HAP-1 (cell line): ENCODE measurements at regions not wholly inside any gene's neighbourhood (a gene's known extent, or its start where the extent isn't known, plus 50 kb on each side); places are given as distances from the start of the nearest gene placed in this dataset.
A peak's percentile ranks its signal among the peaks of the same experiment; 100 is the strongest.

Experiments used
- DNase-seq, 2 experiments: peaks; one replicate each; pipeline ENCODE4 v3.0.0-alpha.2; 2016 to 2020; ENCODE audit warnings: low spot score in 2 of 2
- H3K27me3 ChIP-seq: fragments of 250-450 bp; sonication (Bioruptor Pico); 2 replicates; pipeline ENCODE4 v1.5.1; 2020; ENCODE audit warnings: low read depth, mild to moderate bottlenecking, moderate library complexity
- H3K36me3 ChIP-seq: fragments of 250-450 bp; sonication (Bioruptor Pico); replicated peaks from 2 replicates; pipeline ENCODE4 v1.5.1; 2020; ENCODE audit warnings: mild to moderate bottlenecking
- H3K4me1 ChIP-seq: fragments of 250-450 bp; sonication (Bioruptor Pico); 2 replicates; pipeline ENCODE4 v1.5.1; 2020; ENCODE audit warnings: mild to moderate bottlenecking
- H3K4me3 ChIP-seq: fragments of 250-450 bp; sonication (Bioruptor Pico); 2 replicates; pipeline ENCODE4 v1.5.1; 2020; ENCODE audit warnings: mild to moderate bottlenecking, moderate library complexity
- H3K9me3 ChIP-seq: fragments of 250-450 bp; sonication (Bioruptor Pico); 2 replicates; pipeline ENCODE4 v1.5.1; 2020; ENCODE audit warnings: mild to moderate bottlenecking, moderate library complexity
- in situ Hi-C: fragments of 300-500 bp; cut with MboI; formaldehyde crosslinking; loops from 3 replicates; pipeline ENCODE4 v1.14.3; 2020; ENCODE audit warnings: low sequenced_read_pairs, inconsistent platforms, mixed read lengths

GRCh38 chr2:156191527-156191926 is 141.0 kb downstream of the NR4A2 start:
- H3K4me1 ChIP-seq, result peaks cover 31% of the 10 kb centered on the region
- peak; percentile 34 to 57 for DNase-seq
- no peak overlapping the region for H3K4me3 ChIP-seq
- H3K27me3 ChIP-seq, result no peaks in the 10 kb centered on the region
- in situ Hi-C loops, result no loop called here
- no peaks in the 10 kb centered on the region for H3K36me3 ChIP-seq
- H3K9me3 ChIP-seq, result no peaks in the 10 kb centered on the region

GRCh38 chr2:156190517-156190916 is 142.0 kb downstream of the NR4A2 start:
- Histone ChIP-seq H3K36me3 (no peaks in the 10 kb centered on the region), H3K27me3 (no peaks in the 10 kb centered on the region), H3K9me3 (no peaks in the 10 kb centered on the region), H3K4me1 (peaks cover 31% of the 10 kb centered on the region), H3K4me3 (no peak overlapping the region)
- in situ Hi-C loops, result no loop called here
- no peak for DNase-seq

- no peaks in the 10 kb centered on the region for H3K9me3 ChIP-seq
- no peak overlapping the region for H3K4me3 ChIP-seq
- H3K36me3 ChIP-seq, result no peaks in the 10 kb centered on the region
- in situ Hi-C loops, result no loop called here
- H3K4me1 ChIP-seq, result peaks cover 31% of the 10 kb centered on the region
- no peak for DNase-seq
- no peaks in the 10 kb centered on the region for H3K27me3 ChIP-seq
Measured at GRCh38 chr2:156189584-156189983, 142.9 kb downstream of the NR4A2 start.

GRCh38 chr2:156189143-156189542 is 143.4 kb downstream of the NR4A2 start:
- no peak for DNase-seq
- in situ Hi-C loops, result no loop called here
- peaks cover 31% of the 10 kb centered on the region for H3K4me1 ChIP-seq
- no peaks in the 10 kb centered on the region for H3K36me3 ChIP-seq
- H3K27me3 ChIP-seq, result no peaks in the 10 kb centered on the region
- H3K9me3 ChIP-seq, result no peaks in the 10 kb centered on the region
- no peak overlapping the region for H3K4me3 ChIP-seq

- DNase-seq, result no peak
- no peaks in the 10 kb centered on the region for H3K4me1 ChIP-seq
- H3K27me3 ChIP-seq, result no peaks in the 10 kb centered on the region
- no peaks in the 10 kb centered on the region for H3K9me3 ChIP-seq
- in situ Hi-C loops, result no loop called here
- H3K36me3 ChIP-seq, result no peaks in the 10 kb centered on the region
- no peak overlapping the region for H3K4me3 ChIP-seq
Measured at GRCh38 chr2:156182132-156182531, 150.4 kb downstream of the NR4A2 start.

GRCh38 chr2:156181208-156181607 is 151.3 kb downstream of the NR4A2 start:
- no peak overlapping the region for H3K4me3 ChIP-seq
- DNase-seq, result no peak
- in situ Hi-C loops, result no loop called here

GRCh38 chr2:156177654-156178053 is 154.9 kb downstream of the NR4A2 start:
- Histone ChIP-seq H3K4me3 (no peak overlapping the region), H3K36me3 (no peaks in the 10 kb centered on the region), H3K27me3 (no peaks in the 10 kb centered on the region), H3K9me3 (no peaks in the 10 kb centered on the region), H3K4me1 (no peaks in the 10 kb centered on the region)
- in situ Hi-C loops, result no loop called here
- no peak for DNase-seq

More at GRCh38 chr2:156181208-156181607, 151.3 kb downstream of the NR4A2 start:
- Histone ChIP-seq H3K27me3 (no peaks in the 10 kb centered on the region), H3K36me3 (no peaks in the 10 kb centered on the region), H3K9me3 (no peaks in the 10 kb centered on the region), H3K4me1 (no peaks in the 10 kb centered on the region)

GRCh38 chr2:156175946-156176345 is 156.6 kb downstream of the NR4A2 start:
- Histone ChIP-seq H3K4me3 (no peak overlapping the region), H3K36me3 (no peaks in the 10 kb centered on the region), H3K9me3 (no peaks in the 10 kb centered on the region; the same call in 1 of the 2 replicates), H3K4me1 (no peaks in the 10 kb centered on the region), H3K27me3 (no peaks in the 10 kb centered on the region)
- in situ Hi-C loops, result no loop called here
- DNase-seq, result no peak

- in situ Hi-C loops, result loop anchor here (25.0 kb wide), 1 partner anchor 716 kb away; no protein-coding TSS in a partner anchor
- H3K36me3 ChIP-seq, result no peaks in the 10 kb centered on the region
- H3K4me1 ChIP-seq, result no peaks in the 10 kb centered on the region
- no peaks in the 10 kb centered on the region; the same call in 1 of the 2 replicates for H3K9me3 ChIP-seq
- no peaks in the 10 kb centered on the region for H3K27me3 ChIP-seq
- DNase-seq, result no peak
- H3K4me3 ChIP-seq, result no peak overlapping the region
Measured at GRCh38 chr2:156170929-156171328, 161.6 kb downstream of the NR4A2 start.

- Histone ChIP-seq H3K4me3 (no peak overlapping the region), H3K4me1 (no peaks in the 10 kb centered on the region), H3K9me3 (no peaks in the 10 kb centered on the region; the same call in 1 of the 2 replicates), H3K27me3 (no peaks in the 10 kb centered on the region), H3K36me3 (no peaks in the 10 kb centered on the region)
- no peak for DNase-seq
- in situ Hi-C loops, result loop anchor here (25.0 kb wide), 1 partner anchor 722 kb away; no protein-coding TSS in a partner anchor
Measured at GRCh38 chr2:156165742-156166141, 166.8 kb downstream of the NR4A2 start.

- in situ Hi-C loops, result loop anchor here (25.0 kb wide), 1 partner anchor 723 kb away; no protein-coding TSS in a partner anchor
- DNase-seq, result no peak
- H3K36me3 ChIP-seq, result no peaks in the 10 kb centered on the region
- H3K4me3 ChIP-seq, result no peak overlapping the region
- H3K27me3 ChIP-seq, result no peaks in the 10 kb centered on the region
- no peaks in the 10 kb centered on the region for H3K9me3 ChIP-seq
- no peaks in the 10 kb centered on the region for H3K4me1 ChIP-seq
Measured at GRCh38 chr2:156164091-156164720, 168.3 kb downstream of the NR4A2 start.

GRCh38 chr2:156158808-156159207 is 173.7 kb downstream of the NR4A2 start:
- Histone ChIP-seq H3K9me3 (no peaks in the 10 kb centered on the region), H3K27me3 (no peaks in the 10 kb centered on the region), H3K36me3 (no peaks in the 10 kb centered on the region), H3K4me3 (no peak overlapping the region), H3K4me1 (peaks cover 35% of the 10 kb centered on the region)
- DNase-seq, result no peak
- in situ Hi-C loops, result loop anchor here (25.0 kb wide), 1 partner anchor 728 kb away; no protein-coding TSS in a partner anchor

GRCh38 chr2:156157670-156158069 is 174.9 kb downstream of the NR4A2 start:
- Histone ChIP-seq H3K4me1 (peaks cover 45% of the 10 kb centered on the region), H3K4me3 (no peak overlapping the region), H3K27me3 (no peaks in the 10 kb centered on the region), H3K9me3 (no peaks in the 10 kb centered on the region), H3K36me3 (no peaks in the 10 kb centered on the region)
- DNase-seq, result no peak
- in situ Hi-C loops, result loop anchor here (25.0 kb wide), 1 partner anchor 730 kb away; no protein-coding TSS in a partner anchor

- DNase-seq, result peak; percentile 50 to 92
- H3K9me3 ChIP-seq, result no peaks in the 10 kb centered on the region
- in situ Hi-C loops, result loop anchor here (25.0 kb wide), 1 partner anchor 731 kb away; no protein-coding TSS in a partner anchor
- H3K27me3 ChIP-seq, result no peaks in the 10 kb centered on the region
- H3K4me3 ChIP-seq, result no peak overlapping the region
- H3K4me1 ChIP-seq, result peaks cover 49% of the 10 kb centered on the region
- H3K36me3 ChIP-seq, result no peaks in the 10 kb centered on the region
Measured at GRCh38 chr2:156156580-156156979, 175.9 kb downstream of the NR4A2 start.
